Nucleus accumbens (tissue), 56 donors: ENCODE measurements at regions not wholly inside any gene's neighbourhood (a gene's known extent, or its start where the extent isn't known, plus 50 kb on each side); places are given as distances from the start of the nearest gene placed in this dataset.

Experiments used
- DNase-seq, 56 donors: peaks; one replicate each; lab custom pipeline; 2025; lab: John Stamatoyannopoulos, UW

- DNase-seq = no peak
These were observed 50.6 kb upstream of the RBFOX3 start for GRCh38 chr17:79661292-79662041.
